ENCODE measurements at regions not wholly inside any gene's neighbourhood (a gene's known extent, or its start where the extent isn't known, plus 50 kb on each side); places are given as distances from the start of the nearest gene placed in this dataset.

DNA sequence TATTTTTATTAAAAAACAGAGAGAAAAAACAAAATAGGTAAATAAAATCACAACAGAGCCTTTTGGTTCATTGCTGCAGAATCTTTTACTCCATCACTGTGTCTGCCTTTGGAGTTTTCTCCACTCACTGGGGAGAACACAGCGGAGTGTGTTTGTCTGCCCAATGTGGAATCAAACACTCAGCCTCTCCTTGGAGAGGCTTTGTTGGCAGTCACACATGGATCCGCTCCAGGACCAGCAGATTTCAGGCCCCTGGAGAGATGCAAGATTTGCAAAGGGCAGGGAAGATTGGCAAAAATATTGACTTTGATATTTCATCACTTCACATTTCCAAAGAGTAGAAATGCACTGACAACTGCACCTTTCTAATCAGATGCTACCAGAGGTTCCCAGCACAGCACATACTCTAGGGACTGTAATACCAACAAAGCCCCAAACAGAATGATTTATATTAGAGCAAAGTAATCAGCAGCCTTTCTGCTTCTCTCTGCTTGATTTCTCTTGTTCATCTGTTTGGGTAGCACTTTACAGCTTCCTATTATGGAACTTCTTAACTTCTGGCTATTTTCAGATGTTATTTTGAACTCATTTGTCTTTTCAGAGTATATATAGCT, 1898.8 kb upstream of the PIK3C3 start:
- H3K36me3 ChIP-seq (ENCODE audit: insufficient read depth): no peaks in the 10 kb centered on the region
- H3K27ac ChIP-seq (ENCODE audit: low read depth): no peak overlapping the region
- H3K4me1 ChIP-seq (ENCODE audit: insufficient read depth): no peaks in the 10 kb centered on the region
- WGBS: 58% methylated on average over 2 of the region's 2 CpGs
- no peak overlapping the region for H3K4me3 ChIP-seq (ENCODE audit: low read depth, low read length)
- no peak for DNase-seq (ENCODE audit: extremely low spot score)

DNA sequence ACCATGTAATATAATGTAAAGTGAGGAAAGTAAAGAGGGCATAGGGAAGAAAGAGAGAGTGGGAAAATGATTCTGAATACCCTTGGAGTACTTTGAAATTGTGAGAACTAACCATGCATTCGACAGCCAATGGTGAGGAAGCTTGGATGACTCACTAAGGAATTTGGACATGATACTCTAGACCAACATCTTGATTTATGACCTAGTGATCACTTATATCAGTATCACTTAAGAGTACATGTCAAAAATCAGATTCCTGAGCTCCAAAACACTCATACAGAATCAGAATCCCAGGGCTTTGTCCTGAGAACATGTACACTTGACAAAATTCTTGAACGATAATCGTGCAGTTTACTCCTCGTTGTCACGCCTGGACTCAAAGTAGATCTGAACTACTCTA, 1899.8 kb upstream of the PIK3C3 start:
- H3K4me3 ChIP-seq (ENCODE audit: low read depth, low read length): no peak overlapping the region
- no peak for DNase-seq (ENCODE audit: extremely low spot score)
- WGBS: 86% methylated on average over 5 of the region's 5 CpGs

DNA sequence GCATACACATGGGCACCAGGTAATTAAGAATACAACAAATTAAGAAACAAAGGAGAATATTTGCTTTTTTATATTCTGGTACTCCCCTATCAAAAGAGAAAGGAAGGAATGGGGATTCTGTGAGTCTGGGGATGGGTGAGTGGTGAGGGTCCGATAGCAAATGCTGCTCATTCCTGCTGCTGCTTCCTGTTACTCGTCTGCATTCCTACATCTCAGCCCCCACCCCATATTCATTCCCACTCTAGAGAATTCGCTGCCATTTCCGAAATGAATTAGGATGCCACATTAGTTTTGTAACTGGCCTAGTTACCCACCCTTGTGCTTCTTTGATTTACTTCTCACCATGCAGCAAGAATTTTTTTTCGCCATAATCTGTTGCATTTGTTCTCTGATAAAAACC, 1905.3 kb upstream of the PIK3C3 start:
- H3K4me3 ChIP-seq (ENCODE audit: low read depth, low read length): no peak overlapping the region
- H3K36me3 ChIP-seq (ENCODE audit: insufficient read depth): no peaks in the 10 kb centered on the region
- DNase-seq (ENCODE audit: extremely low spot score): no peak
- H3K4me1 ChIP-seq (ENCODE audit: insufficient read depth): no peaks in the 10 kb centered on the region
- WGBS: 72% methylated on average over 5 of the region's 5 CpGs
- H3K27ac ChIP-seq (ENCODE audit: low read depth): no peak overlapping the region

More for the DNA sequence above, 1899.8 kb upstream of the PIK3C3 start:
- Histone ChIP-seq H3K27ac (ENCODE audit: low read depth) (no peak overlapping the region), H3K36me3 (ENCODE audit: insufficient read depth) (no peaks in the 10 kb centered on the region), H3K4me1 (ENCODE audit: insufficient read depth) (no peaks in the 10 kb centered on the region)

DNA sequence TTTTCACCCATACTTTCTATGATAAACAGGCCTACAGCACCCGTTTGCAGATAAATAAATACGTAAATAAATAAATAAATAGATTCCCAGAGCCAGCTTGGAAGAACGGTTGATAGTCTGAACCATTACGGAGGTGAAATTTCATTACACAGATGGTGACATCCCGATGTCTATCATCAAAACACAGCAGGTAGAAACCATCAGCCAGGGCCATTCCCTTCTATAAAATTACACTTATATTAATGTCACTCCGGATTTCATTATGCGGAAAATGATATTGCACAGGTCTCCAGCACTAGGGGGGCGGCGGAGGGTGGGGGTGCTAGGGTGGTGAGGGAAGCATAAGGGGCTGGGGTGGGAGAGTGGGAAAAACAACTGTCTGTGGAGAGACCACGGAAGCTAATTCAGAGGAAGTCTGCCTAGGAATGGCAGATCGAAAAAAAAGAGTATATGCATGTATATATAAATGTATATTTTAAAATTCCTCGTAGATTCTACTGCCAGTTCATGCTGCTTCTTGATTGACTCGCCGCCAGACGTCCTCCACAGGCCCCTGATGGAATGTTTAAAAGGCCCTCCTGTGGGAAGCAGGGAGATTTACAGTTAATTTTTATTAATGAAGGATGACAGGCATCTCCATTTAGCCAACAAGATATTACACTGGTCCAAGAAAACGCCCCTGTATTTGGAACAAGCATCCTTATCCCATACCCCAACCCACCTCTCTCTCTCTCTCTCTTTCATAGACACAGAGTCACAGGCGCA, 1906.0 kb upstream of the PIK3C3 start:
- Histone ChIP-seq H3K36me3 (ENCODE audit: insufficient read depth) (no peaks in the 10 kb centered on the region), H3K4me3 (ENCODE audit: low read depth, low read length) (no peak overlapping the region), H3K4me1 (ENCODE audit: insufficient read depth) (no peaks in the 10 kb centered on the region), H3K27ac (ENCODE audit: low read depth) (no peak overlapping the region)
- WGBS: 84% methylated on average over 17 of the region's 17 CpGs
- DNase-seq (ENCODE audit: extremely low spot score): peak; percentile 11

DNA sequence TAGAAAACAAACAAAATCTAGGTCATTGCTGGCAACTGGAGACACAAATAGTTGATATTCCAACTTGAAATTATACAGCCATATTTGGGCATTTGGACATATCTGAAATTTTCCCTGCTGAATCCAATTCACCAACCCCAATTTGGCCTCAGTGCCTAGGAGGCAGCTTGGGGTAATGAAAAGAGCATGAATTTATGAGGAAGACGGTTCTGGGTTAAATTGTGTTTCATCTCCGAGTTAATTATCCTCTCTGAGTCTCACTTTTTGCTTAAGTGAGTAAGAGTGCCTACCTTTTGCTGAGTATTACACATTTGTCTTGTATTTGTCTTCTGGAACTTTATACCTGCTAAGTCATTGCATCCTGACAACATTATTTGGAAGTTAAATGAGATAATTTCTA, 1906.8 kb upstream of the PIK3C3 start:
- Histone ChIP-seq H3K36me3 (ENCODE audit: insufficient read depth) (no peaks in the 10 kb centered on the region), H3K27ac (ENCODE audit: low read depth) (no peak overlapping the region), H3K4me1 (ENCODE audit: insufficient read depth) (no peaks in the 10 kb centered on the region), H3K4me3 (ENCODE audit: low read depth, low read length) (no peak overlapping the region)
- WGBS: 88% methylated on average over 2 of the region's 2 CpGs
- DNase-seq (ENCODE audit: extremely low spot score): no peak

DNA sequence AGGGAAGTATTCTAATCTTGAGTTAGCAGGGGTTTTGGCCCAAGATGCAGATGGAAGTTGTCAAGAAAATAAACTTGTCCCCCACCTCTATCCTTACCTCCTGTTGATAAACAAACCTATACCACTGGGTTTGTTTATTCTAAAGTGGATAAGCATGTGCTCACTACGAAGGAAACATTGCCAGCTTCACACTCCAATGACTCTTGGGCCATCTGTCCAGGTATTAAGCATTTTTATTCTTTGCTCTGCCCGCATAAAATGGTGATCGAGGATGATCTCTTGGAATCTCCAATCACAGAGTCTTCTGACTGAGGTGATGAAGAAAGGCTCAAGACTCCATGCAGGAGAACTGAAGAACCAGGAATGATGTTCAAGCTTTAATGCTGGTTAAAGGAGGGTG, 1908.4 kb upstream of the PIK3C3 start:
- no peak overlapping the region for H3K27ac ChIP-seq (ENCODE audit: low read depth)
- no peak for DNase-seq (ENCODE audit: extremely low spot score)
- WGBS: 87% methylated on average over 3 of the region's 3 CpGs
- no peaks in the 10 kb centered on the region for H3K36me3 ChIP-seq (ENCODE audit: insufficient read depth)
- H3K4me1 ChIP-seq (ENCODE audit: insufficient read depth): no peaks in the 10 kb centered on the region
- H3K4me3 ChIP-seq (ENCODE audit: low read depth, low read length): no peak overlapping the region

DNA sequence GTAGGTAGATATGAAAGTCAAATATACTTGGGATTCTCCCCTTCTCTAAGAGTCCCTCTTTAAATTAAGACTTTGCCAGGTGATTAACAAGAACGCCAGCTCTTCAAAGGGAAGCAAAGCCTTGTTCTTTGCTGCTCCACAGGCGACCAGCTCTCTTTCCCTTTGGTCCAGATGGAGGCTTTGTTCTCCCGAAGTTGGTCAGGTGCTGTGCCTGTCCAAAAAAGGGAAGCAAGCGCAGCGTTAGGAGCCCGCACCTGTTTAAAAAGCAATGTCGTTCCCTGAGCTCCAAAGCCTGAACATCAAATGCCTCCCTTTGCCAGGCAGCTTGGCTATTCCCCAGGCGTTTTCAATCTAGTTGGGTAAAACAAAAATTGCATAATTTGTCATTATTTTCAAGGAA, 1913.1 kb upstream of the PIK3C3 start:
- 70% methylated on average over 8 of the region's 8 CpGs for WGBS
- no peaks in the 10 kb centered on the region for H3K36me3 ChIP-seq (ENCODE audit: insufficient read depth)
- no peaks in the 10 kb centered on the region for H3K4me1 ChIP-seq (ENCODE audit: insufficient read depth)
- no peak overlapping the region for H3K27ac ChIP-seq (ENCODE audit: low read depth)
- no peak overlapping the region for H3K4me3 ChIP-seq (ENCODE audit: low read depth, low read length)
- DNase-seq (ENCODE audit: extremely low spot score): no peak

DNA sequence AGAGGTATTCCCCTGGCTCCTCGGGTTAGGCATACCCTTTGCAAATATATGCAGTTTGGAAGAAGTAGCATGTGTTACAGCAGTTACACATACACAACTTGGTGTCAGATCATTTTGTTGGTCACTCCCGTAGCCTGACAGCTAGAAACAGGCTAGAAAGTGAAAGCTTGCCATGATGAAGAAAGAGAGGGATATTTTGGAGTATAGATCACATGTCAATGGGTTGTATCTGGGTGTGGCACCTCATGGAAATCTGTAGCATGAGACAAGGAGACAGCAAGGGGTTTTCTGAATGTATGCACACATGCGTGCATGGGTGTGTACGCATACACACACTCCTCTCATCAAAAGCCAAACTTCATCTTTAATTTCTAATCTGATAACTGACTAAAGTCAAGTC, 1914.5 kb upstream of the PIK3C3 start:
- 93% methylated on average over 4 of the region's 4 CpGs for WGBS
- Histone ChIP-seq H3K4me1 (ENCODE audit: insufficient read depth) (no peaks in the 10 kb centered on the region), H3K36me3 (ENCODE audit: insufficient read depth) (no peaks in the 10 kb centered on the region), H3K4me3 (ENCODE audit: low read depth, low read length) (no peak overlapping the region), H3K27ac (ENCODE audit: low read depth) (no peak overlapping the region)
- DNase-seq (ENCODE audit: extremely low spot score): no peak

DNA sequence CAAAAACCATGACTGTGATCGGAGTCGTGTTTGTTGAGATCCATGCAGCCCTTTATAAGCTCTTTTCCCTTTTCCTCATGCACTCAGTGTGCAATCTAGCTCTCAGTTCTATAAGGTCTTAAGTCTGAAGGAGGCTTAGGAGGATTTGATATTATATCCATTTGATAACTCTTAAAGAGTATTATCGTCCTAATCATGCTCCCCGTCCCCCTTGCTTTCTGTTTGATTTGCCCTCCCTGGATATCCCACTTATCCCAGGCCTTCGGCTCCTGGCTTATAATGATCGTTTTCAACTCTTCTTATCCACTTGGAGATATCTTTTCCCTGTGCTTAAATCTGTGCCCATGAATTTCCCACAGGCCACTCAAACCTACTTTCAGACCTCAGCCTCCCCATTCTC, 1917.7 kb upstream of the PIK3C3 start:
- 88% methylated on average over 6 of the region's 6 CpGs for WGBS
- H3K4me1 ChIP-seq (ENCODE audit: insufficient read depth): no peaks in the 10 kb centered on the region
- DNase-seq (ENCODE audit: extremely low spot score): no peak
- H3K36me3 ChIP-seq (ENCODE audit: insufficient read depth): no peaks in the 10 kb centered on the region
- no peak overlapping the region for H3K4me3 ChIP-seq (ENCODE audit: low read depth, low read length)
- no peak overlapping the region for H3K27ac ChIP-seq (ENCODE audit: low read depth)

DNA sequence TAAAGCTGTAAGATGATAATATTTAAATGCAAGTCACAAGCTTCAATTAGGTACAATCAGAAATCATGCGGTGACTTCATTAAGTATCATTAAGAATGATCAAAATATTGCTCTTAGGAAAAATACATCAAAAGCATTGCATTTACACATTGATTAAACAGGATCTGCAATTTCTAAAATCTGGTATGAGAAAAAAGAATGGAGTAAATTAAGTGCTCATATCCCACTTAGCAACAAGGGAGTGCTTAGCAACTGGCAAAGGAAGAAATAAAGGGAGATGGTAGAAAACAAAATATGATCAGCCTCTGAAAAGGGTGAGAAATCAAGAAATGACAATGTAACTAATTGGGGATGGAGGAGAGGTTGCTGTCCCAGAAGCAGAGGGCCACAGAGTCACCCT, 1918.2 kb upstream of the PIK3C3 start:
- H3K4me3 ChIP-seq (ENCODE audit: low read depth, low read length): no peak overlapping the region
- DNase-seq (ENCODE audit: extremely low spot score): no peak
- H3K36me3 ChIP-seq (ENCODE audit: insufficient read depth): no peaks in the 10 kb centered on the region
- H3K4me1 ChIP-seq (ENCODE audit: insufficient read depth): no peaks in the 10 kb centered on the region
- WGBS: 100% methylated on average over 1 of the region's 1 CpG
- H3K27ac ChIP-seq (ENCODE audit: low read depth): no peak overlapping the region

DNA sequence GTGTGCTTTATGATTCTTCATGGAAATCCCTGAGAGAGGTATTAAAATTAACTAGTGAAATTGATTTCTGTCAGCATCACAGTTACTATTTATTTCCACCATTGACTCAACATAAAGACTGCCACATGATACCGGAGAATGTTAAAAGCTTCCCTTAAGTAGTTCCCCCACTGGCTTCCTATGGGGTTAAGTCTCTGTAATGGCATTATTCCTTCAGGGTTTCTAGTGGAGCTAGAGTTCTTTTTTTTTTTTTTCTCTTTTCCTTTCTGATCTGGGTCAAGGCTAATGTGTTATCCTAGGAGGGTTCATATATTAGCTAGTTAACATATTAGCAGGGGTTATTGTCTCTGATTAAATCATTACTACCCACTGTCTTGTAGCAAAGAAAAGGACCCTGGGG, 1919.1 kb upstream of the PIK3C3 start:
- WGBS: 96% methylated on average over 1 of the region's 1 CpG
- Histone ChIP-seq H3K36me3 (ENCODE audit: insufficient read depth) (no peaks in the 10 kb centered on the region), H3K27ac (ENCODE audit: low read depth) (no peak overlapping the region), H3K4me3 (ENCODE audit: low read depth, low read length) (no peak overlapping the region), H3K4me1 (ENCODE audit: insufficient read depth) (no peaks in the 10 kb centered on the region)
- DNase-seq (ENCODE audit: extremely low spot score): no peak

DNA sequence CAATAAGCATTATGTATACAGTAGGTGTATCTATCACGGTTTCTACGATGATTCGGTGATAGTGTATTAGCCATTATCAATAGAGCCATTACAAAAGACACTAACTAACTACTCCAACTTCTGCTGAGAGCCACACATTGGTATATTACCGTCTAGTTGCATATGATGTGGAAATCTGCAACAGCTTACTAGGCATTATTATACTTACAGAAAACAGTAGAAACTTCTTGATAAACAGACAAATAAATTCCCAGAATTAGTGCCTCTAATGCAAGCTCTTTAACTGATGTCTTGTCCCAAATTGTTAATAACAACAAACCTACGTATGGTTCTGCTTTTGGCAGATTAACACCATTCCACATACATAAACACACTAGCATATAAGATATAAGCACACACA, 1923.0 kb upstream of the PIK3C3 start:
- no peaks in the 10 kb centered on the region for H3K4me1 ChIP-seq (ENCODE audit: insufficient read depth)
- 78% methylated on average over 5 of the region's 5 CpGs for WGBS
- H3K36me3 ChIP-seq (ENCODE audit: insufficient read depth): no peaks in the 10 kb centered on the region
- H3K27ac ChIP-seq (ENCODE audit: low read depth): no peak overlapping the region
- DNase-seq (ENCODE audit: extremely low spot score): no peak
- H3K4me3 ChIP-seq (ENCODE audit: low read depth, low read length): no peak overlapping the region

DNA sequence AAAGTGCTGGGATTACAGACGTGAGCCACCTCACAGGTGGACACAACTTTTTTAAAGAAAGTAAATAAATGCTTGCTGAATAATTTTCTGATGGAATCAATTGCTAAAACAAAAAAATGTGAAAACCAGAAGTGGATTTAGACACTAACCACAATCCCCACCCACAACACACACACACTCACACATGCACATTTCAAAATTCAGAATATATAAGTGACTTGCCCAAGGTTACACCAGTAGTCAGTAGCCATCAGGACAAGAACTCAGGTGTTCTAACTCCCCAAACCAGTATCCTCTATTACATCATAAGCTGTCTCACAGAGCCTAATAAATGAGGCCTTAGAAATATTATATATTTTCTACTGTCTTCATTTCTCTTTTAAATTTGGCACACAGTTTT, 1923.6 kb upstream of the PIK3C3 start:
- no peak overlapping the region for H3K4me3 ChIP-seq (ENCODE audit: low read depth, low read length)
- no peak for DNase-seq (ENCODE audit: extremely low spot score)
- no peak overlapping the region for H3K27ac ChIP-seq (ENCODE audit: low read depth)
- 85% methylated on average over 1 of the region's 1 CpG for WGBS
- no peaks in the 10 kb centered on the region for H3K36me3 ChIP-seq (ENCODE audit: insufficient read depth)
- H3K4me1 ChIP-seq (ENCODE audit: insufficient read depth): no peaks in the 10 kb centered on the region

DNA sequence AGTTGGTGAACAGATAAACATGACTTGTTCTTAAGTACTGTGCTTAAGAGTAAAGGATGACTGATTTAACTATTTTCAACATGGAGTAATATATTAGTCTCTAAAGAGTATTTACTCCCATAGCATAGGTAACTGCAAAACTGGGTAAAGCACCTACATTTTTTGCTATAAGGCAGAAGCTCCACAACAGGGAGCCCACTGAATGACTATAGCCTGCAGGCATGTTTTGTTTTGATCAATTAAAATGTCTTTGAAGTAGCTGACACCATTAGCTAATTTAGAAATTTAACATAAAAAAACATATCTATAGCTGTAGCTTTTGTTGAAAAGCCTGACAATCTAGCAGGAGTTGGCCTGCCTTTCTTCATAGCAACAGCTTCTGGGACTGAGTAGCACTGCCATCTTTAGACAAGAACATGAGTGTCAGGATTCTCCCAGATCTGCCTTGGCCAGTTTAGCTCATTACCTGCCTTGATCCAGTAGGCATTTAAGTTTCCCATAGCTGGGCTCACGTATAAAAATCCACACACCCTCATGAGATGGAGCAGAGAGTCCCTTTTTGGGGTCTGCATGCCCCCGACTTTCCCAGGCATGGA, 1935.1 kb upstream of the PIK3C3 start:
- H3K36me3 ChIP-seq (ENCODE audit: insufficient read depth): no peaks in the 10 kb centered on the region
- WGBS: 88% methylated on average over 2 of the region's 2 CpGs
- H3K4me1 ChIP-seq (ENCODE audit: insufficient read depth): no peaks in the 10 kb centered on the region
- no peak overlapping the region for H3K4me3 ChIP-seq (ENCODE audit: low read depth, low read length)
- no peak for DNase-seq (ENCODE audit: extremely low spot score)
- no peak overlapping the region for H3K27ac ChIP-seq (ENCODE audit: low read depth)
